BE2C (cell line): ENCODE measurements at regions not wholly inside any gene's neighbourhood (a gene's known extent, or its start where the extent isn't known, plus 50 kb on each side); places are given as distances from the start of the nearest gene placed in this dataset.

ENCODE experiments used
- DNase-seq: peaks from one replicate; pipeline ENCODE4 v3.0.0-alpha.2; 2020
- H3K27me3 ChIP-seq: fragments of 250-450 bp; sonication (Bioruptor Pico); 2 replicates; pipeline ENCODE4 v1.5.1; 2020; ENCODE audit warnings: mild to moderate bottlenecking
- H3K36me3 ChIP-seq: fragments of 250-450 bp; sonication (Bioruptor Pico); 2 replicates; pipeline ENCODE4 v1.5.1; 2020; ENCODE audit warnings: mild to moderate bottlenecking
- H3K4me1 ChIP-seq: fragments of 250-450 bp; sonication (Bioruptor Pico); 2 replicates; pipeline ENCODE4 v1.5.1; 2020
- H3K4me3 ChIP-seq: 2 replicates; pipeline ENCODE4 v1.5.1; 2011; ENCODE audit warnings: low read depth, low read length
- H3K9me3 ChIP-seq: fragments of 250-450 bp; sonication (Bioruptor Pico); 2 replicates; pipeline ENCODE4 v1.5.1; 2020
- TF ChIP-seq, protein P1 (sequence below): IDR thresholded peaks from 2 replicates; pipeline ENCODE4 v1.5.1; 2012; ENCODE audit warnings: mild to moderate bottlenecking, low read depth, low read length

DNA sequence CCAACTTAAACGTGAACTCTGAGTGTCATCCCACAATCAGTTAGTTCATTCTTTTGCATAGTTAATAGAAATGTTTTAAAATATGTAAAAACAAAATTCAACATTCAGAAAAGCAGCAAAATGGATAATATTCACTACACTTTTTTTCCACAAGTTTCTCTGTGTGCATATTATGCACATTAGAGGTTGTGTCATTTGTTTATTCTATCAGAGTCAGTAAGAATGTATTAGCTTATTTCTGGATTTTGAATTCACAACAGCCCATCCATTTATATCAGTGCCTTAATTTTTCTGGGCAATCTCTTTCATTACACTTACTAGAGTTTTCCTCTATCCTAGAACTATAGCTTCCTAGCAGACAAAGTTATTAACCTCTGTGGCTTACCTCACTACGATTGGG lies 432.7 kb upstream of the SEMA3A start:
- Histone ChIP-seq H3K36me3 (no peaks in the 10 kb centered on the region), H3K9me3 (no peaks in the 10 kb centered on the region), H3K4me1 (no peaks in the 10 kb centered on the region), H3K4me3 (no peak overlapping the region), H3K27me3 (no peaks in the 10 kb centered on the region)
- no peak for DNase-seq
- TF ChIP-seq, protein P1, sequence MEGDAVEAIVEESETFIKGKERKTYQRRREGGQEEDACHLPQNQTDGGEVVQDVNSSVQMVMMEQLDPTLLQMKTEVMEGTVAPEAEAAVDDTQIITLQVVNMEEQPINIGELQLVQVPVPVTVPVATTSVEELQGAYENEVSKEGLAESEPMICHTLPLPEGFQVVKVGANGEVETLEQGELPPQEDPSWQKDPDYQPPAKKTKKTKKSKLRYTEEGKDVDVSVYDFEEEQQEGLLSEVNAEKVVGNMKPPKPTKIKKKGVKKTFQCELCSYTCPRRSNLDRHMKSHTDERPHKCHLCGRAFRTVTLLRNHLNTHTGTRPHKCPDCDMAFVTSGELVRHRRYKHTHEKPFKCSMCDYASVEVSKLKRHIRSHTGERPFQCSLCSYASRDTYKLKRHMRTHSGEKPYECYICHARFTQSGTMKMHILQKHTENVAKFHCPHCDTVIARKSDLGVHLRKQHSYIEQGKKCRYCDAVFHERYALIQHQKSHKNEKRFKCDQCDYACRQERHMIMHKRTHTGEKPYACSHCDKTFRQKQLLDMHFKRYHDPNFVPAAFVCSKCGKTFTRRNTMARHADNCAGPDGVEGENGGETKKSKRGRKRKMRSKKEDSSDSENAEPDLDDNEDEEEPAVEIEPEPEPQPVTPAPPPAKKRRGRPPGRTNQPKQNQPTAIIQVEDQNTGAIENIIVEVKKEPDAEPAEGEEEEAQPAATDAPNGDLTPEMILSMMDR = no peak

DNA sequence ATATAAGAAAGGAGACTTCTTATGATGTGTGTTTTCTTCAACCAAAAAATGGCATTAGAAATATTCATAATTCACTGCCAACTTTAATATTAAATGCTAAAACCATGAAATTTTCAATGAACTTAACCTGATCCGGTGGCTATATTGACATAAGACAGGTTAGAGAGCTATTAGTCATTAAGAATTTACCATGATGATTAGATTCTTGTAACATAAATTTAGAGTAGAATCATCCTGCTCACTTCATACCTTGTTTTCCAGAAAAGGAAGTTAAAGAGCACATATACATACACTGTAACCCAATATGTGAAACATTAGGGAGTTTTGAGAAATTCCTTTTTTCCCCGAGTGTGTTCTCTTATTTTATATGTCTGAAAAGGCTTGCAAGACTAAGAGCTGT lies 430.3 kb upstream of the SEMA3A start:
- H3K9me3 ChIP-seq = no peaks in the 10 kb centered on the region
- no peaks in the 10 kb centered on the region for H3K36me3 ChIP-seq
- no peak overlapping the region for H3K4me3 ChIP-seq
- H3K4me1 ChIP-seq = no peaks in the 10 kb centered on the region
- DNase-seq = no peak
- no peaks in the 10 kb centered on the region for H3K27me3 ChIP-seq
- TF ChIP-seq, protein P1 = no peak

DNA sequence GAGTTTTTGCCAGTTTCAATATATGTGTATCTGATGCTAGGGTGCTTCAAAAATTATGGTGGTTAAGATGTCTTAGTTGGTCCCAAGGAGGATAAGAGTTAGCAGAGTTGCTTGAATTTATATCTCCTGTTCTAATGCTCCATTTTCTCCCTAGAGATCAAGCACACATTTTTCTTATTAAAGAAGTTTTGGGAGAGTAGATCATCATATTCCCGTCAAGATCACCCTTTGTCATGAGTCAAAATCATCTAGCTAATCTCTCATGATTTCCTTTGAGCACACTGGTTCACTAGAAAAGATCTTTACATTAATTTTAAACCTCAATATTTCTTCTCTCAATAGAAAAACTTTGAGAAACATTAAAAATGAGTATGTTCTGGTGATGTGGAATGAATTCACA lies 429.9 kb upstream of the SEMA3A start:
- H3K4me1 ChIP-seq = no peaks in the 10 kb centered on the region
- TF ChIP-seq, protein P1 = no peak
- DNase-seq = no peak
- no peaks in the 10 kb centered on the region for H3K36me3 ChIP-seq
- H3K27me3 ChIP-seq = no peaks in the 10 kb centered on the region
- H3K4me3 ChIP-seq = no peak overlapping the region
- no peaks in the 10 kb centered on the region for H3K9me3 ChIP-seq

DNA sequence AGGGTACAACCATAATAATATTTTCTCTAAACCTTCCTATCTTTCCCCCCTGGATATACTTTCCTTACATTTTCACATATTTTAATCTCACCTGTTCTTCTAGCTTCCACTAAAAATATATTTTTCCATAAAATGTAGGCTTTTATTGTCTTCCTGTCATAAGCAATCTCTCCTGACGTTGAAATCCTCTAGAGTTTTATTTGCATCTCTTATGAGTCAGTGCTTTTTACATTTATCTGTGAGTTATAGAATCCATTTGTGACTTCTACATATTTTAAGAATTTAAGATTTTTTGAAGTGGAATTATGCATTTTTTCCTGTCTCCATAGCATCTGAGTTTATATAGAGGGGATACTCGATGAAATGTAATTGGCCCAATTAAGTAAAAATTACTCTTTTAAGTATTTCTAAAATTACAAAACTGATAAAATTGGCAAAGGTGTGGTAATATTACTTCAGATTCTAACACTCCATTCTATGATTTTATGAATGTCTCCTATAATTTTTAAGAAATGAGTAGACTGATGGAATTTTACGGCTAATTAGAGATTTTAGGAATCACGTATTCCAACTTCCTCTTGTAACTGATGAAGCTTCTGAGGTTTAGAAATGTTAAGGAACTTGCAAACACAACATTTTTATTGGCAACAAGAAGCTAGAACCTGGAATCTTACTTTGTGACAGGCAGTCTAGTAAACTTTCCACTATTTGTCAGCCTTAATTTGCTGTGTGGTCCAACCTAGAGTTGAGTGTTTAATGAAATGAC lies 422.9 kb upstream of the SEMA3A start:
- H3K4me3 ChIP-seq = no peak overlapping the region
- H3K27me3 ChIP-seq = no peaks in the 10 kb centered on the region
- no peaks in the 10 kb centered on the region for H3K9me3 ChIP-seq
- H3K36me3 ChIP-seq = no peaks in the 10 kb centered on the region
- TF ChIP-seq, protein P1 = no peak
- peaks cover 12% of the 10 kb centered on the region for H3K4me1 ChIP-seq
- DNase-seq = no peak

DNA sequence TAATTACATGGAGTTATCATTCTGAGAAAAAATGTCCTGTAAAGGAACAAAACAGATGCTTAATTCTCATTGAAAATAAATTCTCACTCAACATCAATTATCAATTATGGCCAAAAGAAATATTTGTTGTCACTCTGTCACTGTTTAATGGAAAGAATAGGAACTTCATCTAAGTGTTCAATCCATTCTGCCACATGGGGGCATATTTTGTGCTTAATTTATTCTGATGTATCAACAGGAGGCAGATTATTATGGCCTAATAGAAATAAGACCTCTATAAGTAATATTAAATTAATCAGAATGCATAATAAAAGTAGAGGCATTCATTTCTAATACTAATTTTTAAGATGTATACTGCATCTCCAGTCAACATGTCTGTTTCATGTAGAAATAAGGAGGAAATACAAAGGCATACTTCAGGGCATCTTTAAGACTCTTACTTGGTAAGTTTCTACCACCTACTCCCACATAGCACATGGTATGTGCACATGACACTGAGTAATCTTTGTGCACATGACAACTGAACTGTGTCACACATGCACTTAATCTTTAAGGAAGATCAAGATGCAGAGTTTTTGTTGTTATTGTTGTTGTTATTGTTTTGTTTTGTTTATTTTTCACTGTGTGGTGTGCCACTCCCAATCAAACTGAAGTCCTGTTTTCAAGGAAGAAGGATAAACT lies 420.4 kb upstream of the SEMA3A start:
- TF ChIP-seq, protein P1 = peak; percentile 26; the same call in 1 of the 2 replicates
- H3K4me3 ChIP-seq = no peak overlapping the region
- DNase-seq = no peak
- H3K9me3 ChIP-seq = no peaks in the 10 kb centered on the region
- no peaks in the 10 kb centered on the region for H3K36me3 ChIP-seq
- H3K4me1 ChIP-seq = peaks cover 12% of the 10 kb centered on the region
- H3K27me3 ChIP-seq = no peaks in the 10 kb centered on the region
